ENCODE measurements at regions not wholly inside any gene's neighbourhood (a gene's known extent, or its start where the extent isn't known, plus 50 kb on each side); places are given as distances from the start of the nearest gene placed in this dataset.
A peak's percentile ranks its signal among the peaks of the same experiment; 100 is the strongest.

GRCh38 chr1:108051631-108052377 is 86.8 kb upstream of the VAV3 start:
- Histone ChIP-seq H3K36me3 (no peaks in the 10 kb centered on the region), H3K9me3 (no peaks in the 10 kb centered on the region), H3K4me3 (no peak overlapping the region), H3K27ac (no peak overlapping the region), H3K4me1 (peaks cover 0 to 2% (median 0%) of the 10 kb centered on the region in 4 donors), H3K27me3 (no peaks in the 10 kb centered on the region)
- DNase-seq: no peak
- in situ Hi-C loops (cut with MboI; ENCODE audit: low pct_ligation_motif_present in 1 of 4, low pct_unique_long_range_greater_than_20kb in 1 of 4, low sequenced_read_pairs in 3 of 4): no loop called here
- 50 to 82% methylated on average over 1 to 8 of the region's 8 CpGs for WGBS, 2 donors (ENCODE audit: low coverage in 1 of 2)
- TF ChIP-seq EP300 (IDR thresholded peaks at IDR 0.05; ENCODE audit: low read depth) (no peak), POLR2A (IDR thresholded peaks at IDR 0.05) (no peak), CTCF (IDR thresholded peaks at IDR 0.05) (no peak), POLR2AphosphoS5 (IDR thresholded peaks at IDR 0.05) (no peak)
- intact Hi-C loops (cut with DNase I; ENCODE audit: low total_unique reads): no loop called here

DNA sequence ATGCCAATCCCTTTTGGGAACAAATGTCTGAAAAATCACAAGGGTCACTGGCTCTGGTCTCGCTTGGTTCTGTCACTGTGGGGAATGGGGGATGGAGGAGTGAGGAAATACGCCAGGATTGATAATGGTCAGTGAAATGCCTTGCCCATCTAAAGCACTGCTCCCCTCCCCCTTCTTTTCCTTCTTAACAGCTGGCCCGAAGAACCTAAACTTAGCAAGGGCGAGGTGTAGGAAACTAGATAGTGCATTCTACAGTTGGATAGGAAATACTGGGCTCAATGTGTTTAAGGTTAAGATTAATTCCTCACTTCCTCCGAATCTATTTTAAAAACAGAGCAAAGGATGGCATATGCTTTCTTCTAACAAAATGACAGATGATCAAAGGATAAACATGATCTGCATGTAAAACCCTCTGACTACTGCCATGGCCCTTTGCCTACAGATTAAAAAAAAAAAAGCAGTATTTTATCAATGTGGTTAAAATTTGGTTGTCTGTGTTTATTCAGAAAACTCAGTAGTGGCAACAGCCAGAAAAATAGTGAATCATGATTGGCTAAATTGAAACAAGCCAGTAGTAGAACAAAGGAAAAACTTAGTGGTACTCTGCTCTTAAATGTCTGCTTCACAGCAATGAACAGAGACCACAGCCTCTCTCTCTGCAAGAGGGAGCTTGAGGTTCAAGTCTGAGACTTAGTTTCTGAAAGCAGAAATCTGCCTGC is 86.1 kb upstream of the VAV3 start:
- intact Hi-C loops (cut with DNase I; ENCODE audit: low total_unique reads) (no loop called here), in situ Hi-C loops (cut with MboI; ENCODE audit: low pct_ligation_motif_present in 1 of 4, low pct_unique_long_range_greater_than_20kb in 1 of 4, low sequenced_read_pairs in 3 of 4) (no loop called here)
- no peaks in the 10 kb centered on the region for H3K9me3 ChIP-seq
- peaks cover 0 to 2% (median 0%) of the 10 kb centered on the region in 4 donors for H3K4me1 ChIP-seq
- no peaks in the 10 kb centered on the region for H3K36me3 ChIP-seq
- TF ChIP-seq CTCF (IDR thresholded peaks at IDR 0.05) (no peak), POLR2AphosphoS5 (IDR thresholded peaks at IDR 0.05) (no peak), POLR2A (IDR thresholded peaks at IDR 0.05) (no peak), EP300 (IDR thresholded peaks at IDR 0.05; ENCODE audit: low read depth) (no peak)
- H3K4me3 ChIP-seq: no peak overlapping the region
- H3K27me3 ChIP-seq: no peaks in the 10 kb centered on the region
- DNase-seq: no peak
- WGBS, 2 donors (ENCODE audit: low coverage in 1 of 2): 58 to 72% methylated on average over 3 to 5 of the region's 5 CpGs
- H3K27ac ChIP-seq: peak overlapping the region in 1 of 4 donors; percentile 11

GRCh38 chr1:108050158-108050557 is 85.2 kb upstream of the VAV3 start:
- Histone ChIP-seq H3K9me3 (no peaks in the 10 kb centered on the region), H3K27ac (peak overlapping the region in 1 of 4 donors; percentile 11), H3K27me3 (no peaks in the 10 kb centered on the region), H3K36me3 (no peaks in the 10 kb centered on the region), H3K4me1 (peaks cover 0 to 2% (median 0%) of the 10 kb centered on the region in 4 donors), H3K4me3 (no peak overlapping the region)
- intact Hi-C loops (cut with DNase I; ENCODE audit: low total_unique reads): no loop called here
- TF ChIP-seq POLR2A (IDR thresholded peaks at IDR 0.05): no peak
- no peak for TF ChIP-seq EP300 (IDR thresholded peaks at IDR 0.05; ENCODE audit: low read depth)
- 52 to 78% methylated on average over 4 to 5 of the region's 5 CpGs for WGBS, 2 donors (ENCODE audit: low coverage in 1 of 2)
- no peak for DNase-seq
- in situ Hi-C loops (cut with MboI; ENCODE audit: low pct_ligation_motif_present in 1 of 4, low pct_unique_long_range_greater_than_20kb in 1 of 4, low sequenced_read_pairs in 3 of 4): no loop called here

DNA sequence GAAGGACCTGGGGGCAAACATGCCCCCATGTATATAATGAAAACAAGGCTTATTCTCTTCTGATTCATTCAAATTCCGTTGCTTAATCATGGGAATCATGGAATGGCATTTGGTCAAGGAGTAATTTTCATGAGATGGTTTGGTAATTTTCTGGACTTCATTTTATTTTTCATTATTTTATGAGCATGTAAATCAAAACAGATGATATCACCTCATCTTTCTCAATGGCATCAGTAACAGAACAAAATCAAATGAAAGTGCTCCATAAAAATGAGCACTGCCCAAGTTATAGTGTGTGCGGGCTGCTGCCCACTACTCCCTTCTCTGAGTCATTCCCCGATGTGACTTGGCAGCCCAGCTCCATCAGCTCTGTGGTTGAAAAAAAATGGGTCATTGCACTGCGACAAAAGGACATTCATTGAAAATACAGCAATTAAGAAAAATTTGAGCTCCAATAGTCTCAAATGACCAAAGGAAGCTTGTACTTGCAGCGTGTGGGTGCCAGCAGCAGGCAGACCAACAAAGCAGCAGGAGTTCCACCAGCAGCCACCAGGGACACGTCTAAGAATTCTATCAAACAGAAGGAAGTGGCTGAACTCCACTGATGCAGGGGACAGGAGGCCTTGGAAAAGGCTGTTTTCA is 84.3 kb upstream of the VAV3 start:
- DNase-seq: no peak

More for the DNA sequence above, 84.3 kb upstream of the VAV3 start:
- H3K4me3 ChIP-seq: no peak overlapping the region
- intact Hi-C loops (cut with DNase I; ENCODE audit: low total_unique reads): no loop called here
- in situ Hi-C loops (cut with MboI; ENCODE audit: low pct_ligation_motif_present in 1 of 4, low pct_unique_long_range_greater_than_20kb in 1 of 4, low sequenced_read_pairs in 3 of 4): no loop called here
- H3K9me3 ChIP-seq: no peaks in the 10 kb centered on the region
- 55 to 60% methylated on average over 3 to 6 of the region's 6 CpGs for WGBS, 2 donors (ENCODE audit: low coverage in 1 of 2)
- no peaks in the 10 kb centered on the region for H3K36me3 ChIP-seq
- no peaks in the 10 kb centered on the region for H3K27me3 ChIP-seq
- no peak overlapping the region for H3K27ac ChIP-seq
- peaks cover 0 to 2% (median 0%) of the 10 kb centered on the region in 4 donors for H3K4me1 ChIP-seq
- TF ChIP-seq POLR2A (IDR thresholded peaks at IDR 0.05) (no peak), CTCF (IDR thresholded peaks at IDR 0.05) (peak in 2 of 5 experiments; percentile 18), POLR2AphosphoS5 (IDR thresholded peaks at IDR 0.05) (no peak)

All from transverse colon (tissue), 4 donors.